ENCODE measurements at regions not wholly inside any gene's neighbourhood (a gene's known extent, or its start where the extent isn't known, plus 50 kb on each side); places are given as distances from the start of the nearest gene placed in this dataset.

- TF ChIP-seq CTCF (IDR thresholded peaks at IDR 0.05 in 2 of 3, conservative IDR thresholded peaks at IDR 0.05 in 1 of 3; ENCODE audit: borderline replicate concordance in 1 of 3, insufficient read depth in 1 of 3, low read depth in 2 of 3, low read length in 2 of 3) (no peak), JUND (IDR thresholded peaks at IDR 0.05) (no peak)
These were observed 142.2 kb upstream of the IGF1R start for GRCh38 chr15:98506172-98506571.
